ENCODE measurements at regions not wholly inside any gene's neighbourhood (a gene's known extent, or its start where the extent isn't known, plus 50 kb on each side); places are given as distances from the start of the nearest gene placed in this dataset.

GRCh38 chr12:43289426-43289801 lies 262.6 kb downstream of the ADAMTS20 start:
- TF ChIP-seq EZH2 (IDR thresholded peaks at IDR 0.05; ENCODE audit: borderline replicate concordance) (no peak), EZH2phosphoT487 (IDR thresholded peaks at IDR 0.05; ENCODE audit: low read depth, severe bottlenecking, unreplicated experiment) (no peak)
